HEK293T (cell line): ENCODE measurements at regions not wholly inside any gene's neighbourhood (a gene's known extent, or its start where the extent isn't known, plus 50 kb on each side); places are given as distances from the start of the nearest gene placed in this dataset.

Source experiments
- ELF4 ChIP-seq: fragments of 450-650 bp; IDR thresholded peaks from 2 replicates; pipeline ENCODE4 v1.6.1; 2017; ENCODE audit warnings: antibody characterized with exemption
- FOXK2 ChIP-seq: fragments of 450-650 bp; IDR thresholded peaks from 2 replicates; pipeline ENCODE4 v1.6.1; 2016; ENCODE audit warnings: mild to moderate bottlenecking
- FOXM1 ChIP-seq: fragments of 450-650 bp; IDR thresholded peaks from 2 replicates; pipeline ENCODE4 v1.6.1; 2017; ENCODE audit warnings: mild to moderate bottlenecking, borderline replicate concordance
- NFRKB ChIP-seq: fragments of 450-650 bp; IDR thresholded peaks from 2 replicates; pipeline ENCODE4 v1.6.1; 2016; ENCODE audit warnings: mild to moderate bottlenecking, moderate library complexity
- SUZ12 ChIP-seq: fragments of 450-650 bp; IDR thresholded peaks from 2 replicates; pipeline ENCODE4 v1.6.1; 2016; ENCODE audit warnings: mild to moderate bottlenecking
- TARDBP ChIP-seq: fragments of 450-650 bp; IDR thresholded peaks from 2 replicates; pipeline ENCODE4 v1.6.1; 2016
- ZNF384 ChIP-seq: fragments of 450-650 bp; IDR thresholded peaks from 2 replicates; pipeline ENCODE4 v1.6.1; 2016
- TF ChIP-seq, protein P1 (sequence below): fragments of 450-650 bp; IDR thresholded peaks from 2 replicates; pipeline ENCODE4 v1.6.1; 2016

DNA sequence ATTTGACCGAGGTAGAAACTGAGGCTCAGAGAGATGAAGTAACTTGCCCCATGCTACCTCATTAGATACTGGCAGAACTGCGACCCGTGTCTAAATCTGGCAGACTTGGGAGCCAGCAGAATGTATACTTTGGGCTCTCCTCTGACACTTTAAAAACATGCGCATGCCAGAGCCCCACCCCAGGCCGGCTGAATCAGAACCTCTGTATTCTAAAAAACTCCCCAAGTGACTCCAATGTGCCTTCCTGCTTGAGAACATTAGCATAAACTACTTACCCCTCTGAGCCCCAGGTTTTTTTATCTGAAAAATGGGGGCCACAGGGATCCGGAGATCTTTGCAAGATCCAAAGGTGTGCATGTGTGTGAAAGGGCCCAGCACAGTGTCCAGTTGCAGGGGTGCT is 344.7 kb upstream of the USP24 start:
- TF ChIP-seq TARDBP (no peak), ZNF384 (no peak), NFRKB (no peak), SUZ12 (no peak), FOXK2 (no peak), FOXM1 (no peak), ELF4 (no peak)
- TF ChIP-seq, protein P1, sequence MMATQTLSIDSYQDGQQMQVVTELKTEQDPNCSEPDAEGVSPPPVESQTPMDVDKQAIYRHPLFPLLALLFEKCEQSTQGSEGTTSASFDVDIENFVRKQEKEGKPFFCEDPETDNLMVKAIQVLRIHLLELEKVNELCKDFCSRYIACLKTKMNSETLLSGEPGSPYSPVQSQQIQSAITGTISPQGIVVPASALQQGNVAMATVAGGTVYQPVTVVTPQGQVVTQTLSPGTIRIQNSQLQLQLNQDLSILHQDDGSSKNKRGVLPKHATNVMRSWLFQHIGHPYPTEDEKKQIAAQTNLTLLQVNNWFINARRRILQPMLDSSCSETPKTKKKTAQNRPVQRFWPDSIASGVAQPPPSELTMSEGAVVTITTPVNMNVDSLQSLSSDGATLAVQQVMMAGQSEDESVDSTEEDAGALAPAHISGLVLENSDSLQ: no peak
